ENCODE measurements at regions not wholly inside any gene's neighbourhood (a gene's known extent, or its start where the extent isn't known, plus 50 kb on each side); places are given as distances from the start of the nearest gene placed in this dataset.

GRCh38 chr6:1027109-1027794, 284.6 kb upstream of the FOXQ1 start:
- TF ChIP-seq CTCF (IDR thresholded peaks at IDR 0.05 in 2 of 3, conservative IDR thresholded peaks at IDR 0.05 in 1 of 3; ENCODE audit: borderline replicate concordance in 1 of 3, insufficient read depth in 1 of 3, low read depth in 2 of 3, low read length in 2 of 3), result no peak
- no peak for TF ChIP-seq CEBPB (IDR thresholded peaks at IDR 0.05; ENCODE audit: low read depth)
- TF ChIP-seq ZBTB33 (IDR thresholded peaks at IDR 0.05; ENCODE audit: extremely low read depth, insufficient replicate concordance, low read length), result no peak
- no peak for TF ChIP-seq REST (IDR thresholded peaks at IDR 0.05; ENCODE audit: low read depth)
- no peak for TF ChIP-seq POLR2AphosphoS5 (IDR thresholded peaks at IDR 0.05; ENCODE audit: low read depth, low read length)
- no peak for TF ChIP-seq POLR2A (IDR thresholded peaks at IDR 0.05; ENCODE audit: borderline replicate concordance, extremely low read depth, insufficient read depth, insufficient read length)
- TF ChIP-seq SIN3A (IDR thresholded peaks at IDR 0.05; ENCODE audit: low read depth), result no peak
- TF ChIP-seq EZH2 (IDR thresholded peaks at IDR 0.05), result no peak
- no peak for TF ChIP-seq YY1 (IDR thresholded peaks at IDR 0.05; ENCODE audit: extremely low read depth, insufficient replicate concordance, low read depth, low read length)
- TF ChIP-seq EZH2phosphoT487 (IDR thresholded peaks at IDR 0.05; ENCODE audit: borderline replicate concordance), result no peak
- no peak for TF ChIP-seq ELF1 (IDR thresholded peaks at IDR 0.05; ENCODE audit: borderline replicate concordance, low read depth)
- TF ChIP-seq RAD21 (IDR thresholded peaks at IDR 0.05; ENCODE audit: low read depth), result no peak
- TF ChIP-seq SRF (IDR thresholded peaks at IDR 0.05; ENCODE audit: low read depth), result no peak
